Neuronal stem cell (in vitro differentiated cells): ENCODE measurements at regions not wholly inside any gene's neighbourhood (a gene's known extent, or its start where the extent isn't known, plus 50 kb on each side); places are given as distances from the start of the nearest gene placed in this dataset.

Experiments used
- DNase-seq: peaks from one replicate; pipeline ENCODE4 v3.0.0-alpha.2; 2013; ENCODE audit warnings: low spot score
- H2AFZ ChIP-seq: one replicate; pipeline ENCODE4 v1.6.1; 2013; ENCODE audit warnings: mild to moderate bottlenecking, low read length, inconsistent platforms
- H2AK5ac ChIP-seq: 2 replicates; pipeline ENCODE4 v1.6.1; 2013; ENCODE audit warnings: low read depth, mild to moderate bottlenecking, inconsistent platforms, low read length, moderate library complexity, mixed read lengths
- H2BK120ac ChIP-seq: 2 replicates; pipeline ENCODE4 v1.6.1; 2013; ENCODE audit warnings: low read depth, mild to moderate bottlenecking, inconsistent platforms, low read length, moderate library complexity, mixed read lengths
- H2BK12ac ChIP-seq: one replicate; pipeline ENCODE4 v1.6.1; 2013; ENCODE audit warnings: low read length, inconsistent platforms
- H2BK15ac ChIP-seq: 2 replicates; pipeline ENCODE4 v1.6.1; 2013; ENCODE audit warnings: mild to moderate bottlenecking, low read length, inconsistent platforms, mixed read lengths
- H2BK5ac ChIP-seq: one replicate; pipeline ENCODE4 v1.6.1; 2013; ENCODE audit warnings: inconsistent platforms, mild to moderate bottlenecking, low read length, moderate library complexity
- H3K14ac ChIP-seq: one replicate; pipeline ENCODE4 v1.6.1; 2013; ENCODE audit warnings: low read length, inconsistent platforms
- H3K18ac ChIP-seq: 2 replicates; pipeline ENCODE4 v1.6.1; 2013; ENCODE audit warnings: low read length, inconsistent platforms
- H3K23ac ChIP-seq: 2 replicates; pipeline ENCODE4 v1.6.1; 2013; ENCODE audit warnings: low read depth, mild to moderate bottlenecking, mixed read lengths, low read length, inconsistent platforms; ENCODE audit not compliant: poor library complexity
- H3K27ac ChIP-seq: replicated peaks from 3 replicates; pipeline ENCODE4 v1.5.1; 2013; ENCODE audit warnings: low read length, inconsistent platforms
- H3K27me3 ChIP-seq, 3 experiments: 2 replicates each; pipeline ENCODE4 v1.6.1; 2013; ENCODE audit warnings: low read length in 3 of 3, mild to moderate bottlenecking in 2 of 3, inconsistent platforms in 1 of 3, low read depth in 1 of 3, mixed read lengths in 1 of 3, moderate library complexity in 1 of 3; ENCODE audit not compliant: control insufficient read depth in 3 of 3, insufficient read depth in 3 of 3
- H3K36me3 ChIP-seq, 2 donors: replicated peaks in 1 of 2; 2 replicates each; pipeline ENCODE4 v1.6.1; 2013; ENCODE audit warnings: low read length in 2 of 2; ENCODE audit not compliant: control insufficient read depth in 2 of 2, insufficient read depth in 2 of 2
- H3K4ac ChIP-seq: 2 replicates; pipeline ENCODE4 v1.6.1; 2013; ENCODE audit warnings: inconsistent platforms, mild to moderate bottlenecking, low read length, moderate library complexity
- H3K4me1 ChIP-seq, 2 donors: 1 replicate in 1 of 2; 2 replicates in 1 of 2; pipeline ENCODE4 v1.6.1; 2013; ENCODE audit warnings: low read length in 2 of 2, low read depth in 1 of 2; ENCODE audit not compliant: control insufficient read depth in 2 of 2, insufficient read depth in 1 of 2
- H3K4me2 ChIP-seq: one replicate; pipeline ENCODE4 v1.6.1; 2013; ENCODE audit warnings: mild to moderate bottlenecking, low read length, inconsistent platforms; ENCODE audit not compliant: insufficient read depth, poor library complexity, severe bottlenecking
- H3K4me3 ChIP-seq, 2 donors: 2 replicates each; pipeline ENCODE4 v1.5.1; 2013; ENCODE audit warnings: low read length in 2 of 2, mild to moderate bottlenecking in 2 of 2, inconsistent platforms in 1 of 2, moderate library complexity in 1 of 2
- H3K79me1 ChIP-seq: one replicate; pipeline ENCODE4 v1.6.1; 2013; ENCODE audit warnings: low read depth, mild to moderate bottlenecking, inconsistent platforms, low read length, moderate library complexity
- H3K9ac ChIP-seq: one replicate; pipeline ENCODE4 v1.6.1; 2013; ENCODE audit warnings: mild to moderate bottlenecking, low read depth, low read length, inconsistent platforms; ENCODE audit not compliant: poor library complexity
- H3K9me3 ChIP-seq, 2 donors: replicated peaks in 1 of 2; 2 replicates each; pipeline versions ENCODE3 to v1.6.1; 2013; ENCODE audit warnings: low read length in 2 of 2, mild to moderate bottlenecking in 2 of 2, inconsistent platforms in 1 of 2, low read depth in 1 of 2, mixed read lengths in 1 of 2, moderate library complexity in 1 of 2; ENCODE audit not compliant: control insufficient read depth in 2 of 2, insufficient read depth in 1 of 2
- H4K8ac ChIP-seq: one replicate; pipeline ENCODE4 v1.6.1; 2013; ENCODE audit warnings: low read depth, mild to moderate bottlenecking, inconsistent platforms, low read length, moderate library complexity
- H4K91ac ChIP-seq: one replicate; pipeline ENCODE4 v1.6.1; 2013; ENCODE audit warnings: low read length, low read depth, mild to moderate bottlenecking, inconsistent platforms; ENCODE audit not compliant: poor library complexity
- WGBS, 2 donors: extraction: QIAGEN DNeasy Blood & Tissue Kit; methylation state at CpG; one replicate each; pipeline ENCODE4 v1.1.7; 2013; ENCODE audit warnings: missing lambda C conversion rate in 2 of 2, mixed read lengths in 1 of 2; ENCODE audit not compliant: insufficient read length in 2 of 2, insufficient replicate concordance in 1 of 2; ENCODE audit errors: extremely low coverage in 2 of 2; 5-methylcytosine and 5-hydroxymethylcytosine counted together

- Histone ChIP-seq H3K14ac (peak overlapping the region; percentile 83), H3K4me1 (no peaks in the 10 kb centered on the region), H3K27me3 (peaks cover 0 to 64% (median 0%) of the 10 kb centered on the region in 3 experiments), H2BK120ac (no peak overlapping the region), H2BK12ac (no peak overlapping the region), H2BK5ac (no peak overlapping the region), H2AK5ac (no peak overlapping the region), H3K4me3 (peak overlapping the region in 1 of 2 donors; percentile 42), H3K18ac (no peak overlapping the region), H4K8ac (no peak overlapping the region), H3K27ac (no peak overlapping the region), H3K36me3 (no peaks in the 10 kb centered on the region), H3K23ac (peak overlapping the region; percentile 45), H4K91ac (no peak overlapping the region), H3K9me3 (no peaks in the 10 kb centered on the region), H3K9ac (peak overlapping the region; percentile 38), H2AFZ (no peak overlapping the region), H3K4me2 (no peak overlapping the region), H2BK15ac (no peak overlapping the region), H3K79me1 (peaks cover 5% of the 10 kb centered on the region), H3K4ac (no peak overlapping the region)
- no CpG with 5 or more reads among the region's 17 CpGs for WGBS, 2 donors
- no peak for DNase-seq
These were observed 166.5 kb downstream of the RTP5 start for GRCh38 chr2:242035858-242036652.

GRCh38 chr2:242036653-242036950 is 167.1 kb downstream of the RTP5 start:
- Histone ChIP-seq H2BK5ac (no peak overlapping the region), H3K14ac (peak overlapping the region; percentile 83), H3K9me3 (no peaks in the 10 kb centered on the region), H3K79me1 (peaks cover 5% of the 10 kb centered on the region), H3K4ac (no peak overlapping the region), H3K9ac (no peak overlapping the region), H4K91ac (no peak overlapping the region), H3K36me3 (no peaks in the 10 kb centered on the region), H3K4me2 (no peak overlapping the region), H2BK12ac (no peak overlapping the region), H3K4me1 (no peaks in the 10 kb centered on the region), H2AFZ (no peak overlapping the region), H2BK15ac (no peak overlapping the region), H2BK120ac (no peak overlapping the region), H3K23ac (no peak overlapping the region), H3K4me3 (no peak overlapping the region), H3K27me3 (peaks cover 0 to 59% (median 0%) of the 10 kb centered on the region in 3 experiments), H4K8ac (no peak overlapping the region), H3K27ac (no peak overlapping the region), H2AK5ac (no peak overlapping the region), H3K18ac (no peak overlapping the region)
- no peak for DNase-seq
- WGBS, 2 donors: no CpG with 5 or more reads among the region's 7 CpGs

DNA sequence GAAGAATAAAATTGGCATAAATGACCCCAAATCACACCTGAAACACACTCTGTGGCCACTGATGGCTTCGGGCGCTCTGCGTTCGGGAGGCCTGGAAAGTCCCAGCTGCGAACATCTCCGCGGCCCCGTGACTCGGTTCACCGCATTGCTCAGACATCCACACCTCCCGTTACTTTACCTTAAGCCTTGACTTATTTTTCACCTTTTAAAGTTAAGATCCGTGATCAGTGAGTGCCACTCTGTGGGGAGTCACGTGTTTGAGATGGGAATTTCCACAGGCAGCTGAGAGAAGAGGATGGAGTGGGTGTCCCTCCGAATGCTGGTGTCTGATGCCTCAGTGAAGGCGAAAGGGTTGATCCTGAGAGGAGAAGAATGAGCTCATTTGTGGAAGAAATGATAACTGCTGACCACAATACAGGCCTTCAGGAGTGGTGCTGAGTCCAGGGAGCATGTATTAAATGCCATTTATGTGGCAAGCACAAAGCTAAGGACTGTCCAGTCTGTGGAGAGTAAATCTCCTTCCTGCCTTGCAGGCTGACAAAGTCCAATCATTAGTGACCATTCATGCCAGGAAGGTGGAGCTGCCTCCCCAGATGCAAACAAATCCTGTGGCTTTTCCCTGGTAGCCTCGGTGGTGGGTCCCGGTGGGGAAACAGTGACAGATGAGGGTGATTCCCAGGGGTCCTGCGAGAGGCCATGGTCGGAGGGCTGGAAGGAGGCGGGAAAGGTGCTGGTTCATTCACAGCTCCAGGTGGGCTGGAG is 168.8 kb downstream of the RTP5 start:
- H2BK120ac ChIP-seq: no peak overlapping the region
- peaks cover 5% of the 10 kb centered on the region for H3K79me1 ChIP-seq
- H3K27ac ChIP-seq: no peak overlapping the region
- no peaks in the 10 kb centered on the region for H3K4me1 ChIP-seq
- no peaks in the 10 kb centered on the region for H3K36me3 ChIP-seq
- no CpG with 5 or more reads among the region's 20 CpGs for WGBS, 2 donors
- H3K23ac ChIP-seq: no peak overlapping the region
- H3K27me3 ChIP-seq: peaks cover 0 to 42% (median 0%) of the 10 kb centered on the region in 3 experiments
- no peak overlapping the region for H3K14ac ChIP-seq
- H4K8ac ChIP-seq: no peak overlapping the region
- no peaks in the 10 kb centered on the region for H3K9me3 ChIP-seq
- H2BK15ac ChIP-seq: no peak overlapping the region
- H3K4ac ChIP-seq: no peak overlapping the region
- H3K18ac ChIP-seq: no peak overlapping the region
- no peak overlapping the region for H4K91ac ChIP-seq
- peak overlapping the region; percentile 8 for H2AK5ac ChIP-seq
- no peak overlapping the region for H2AFZ ChIP-seq
- no peak overlapping the region for H3K9ac ChIP-seq
- no peak overlapping the region for H3K4me2 ChIP-seq
- no peak for DNase-seq
- no peak overlapping the region for H2BK12ac ChIP-seq
- no peak overlapping the region for H3K4me3 ChIP-seq
- no peak overlapping the region for H2BK5ac ChIP-seq

- H3K79me1 ChIP-seq: peaks cover 5% of the 10 kb centered on the region
- H2AK5ac ChIP-seq: peak overlapping the region; percentile 8
- no peak overlapping the region for H3K27ac ChIP-seq
- no peak overlapping the region for H2BK5ac ChIP-seq
- no peak overlapping the region for H2AFZ ChIP-seq
- no peak overlapping the region for H3K18ac ChIP-seq
- H4K8ac ChIP-seq: no peak overlapping the region
- peak overlapping the region; percentile 4 for H3K4ac ChIP-seq
- peaks cover 0 to 36% (median 2%) of the 10 kb centered on the region in 3 experiments for H3K27me3 ChIP-seq
- no peaks in the 10 kb centered on the region for H3K9me3 ChIP-seq
- no peak overlapping the region for H3K4me2 ChIP-seq
- H2BK12ac ChIP-seq: no peak overlapping the region
- H4K91ac ChIP-seq: no peak overlapping the region
- no CpG with 5 or more reads among the region's 13 CpGs for WGBS, 2 donors
- H2BK15ac ChIP-seq: no peak overlapping the region
- no peak overlapping the region for H2BK120ac ChIP-seq
- H3K9ac ChIP-seq: no peak overlapping the region
- DNase-seq: no peak
- no peak overlapping the region for H3K4me3 ChIP-seq
- no peaks in the 10 kb centered on the region for H3K36me3 ChIP-seq
- no peaks in the 10 kb centered on the region for H3K4me1 ChIP-seq
- H3K23ac ChIP-seq: no peak overlapping the region
- H3K14ac ChIP-seq: no peak overlapping the region
These were observed 169.4 kb downstream of the RTP5 start for GRCh38 chr2:242038928-242039341.
